HepG2 (cell line): ENCODE measurements at regions not wholly inside any gene's neighbourhood (a gene's known extent, or its start where the extent isn't known, plus 50 kb on each side); places are given as distances from the start of the nearest gene placed in this dataset.

Experiments used
- ATAC-seq: fragments of 200-7000 bp; cut with Tn5 transposase; 3 replicates; pipeline ENCODE4 v1.9.1; 2020; ENCODE audit warnings: mild to moderate bottlenecking, moderate library complexity
- BruUV-seq: library from RNA; stranded (reverse); fragments of 400-500 nt; replicated peaks from 2 replicates; lab custom pipeline; 2021; lab: Mats Ljungman, UMichigan
- CTCF ChIA-PET: fragments of 300-600 bp; formaldehyde crosslinking; extraction: SDS; loops from one replicate; lab custom pipeline; 2021; ENCODE audit warnings: low total read pairs, inconsistent platforms, low intra/inter-chr PET ratio; lab: Yijun Ruan, JAX
- POLR2A ChIA-PET: fragments of 350-600 bp; sonication (Branson Sonifier 250); formaldehyde crosslinking; loops from one replicate; lab custom pipeline; 2020; ENCODE audit warnings: antibody characterized with exemption, inconsistent platforms; lab: Yijun Ruan, JAX
- DNase-seq: peaks from one replicate; pipeline ENCODE4 v3.0.0-alpha.2; 2015; ENCODE audit warnings: low spot score
- FAIRE-seq: peaks from 3 replicates; lab custom pipeline; 2011; peaks lifted over from hg19 to GRCh38; lab: Jason Lieb, UNC
- H2AFZ ChIP-seq: one replicate; pipeline ENCODE4 v1.6.1; 2011; ENCODE audit warnings: low read length, inconsistent platforms
- H3K27ac ChIP-seq: fragments of 300-600 bp; 3 replicates; pipeline ENCODE4 v1.8.0; 2011; ENCODE audit warnings: mixed run types, mild to moderate bottlenecking, mixed read lengths, low read length, inconsistent platforms; ENCODE audit not compliant: insufficient read depth; ENCODE audit errors: extremely low read length
- H3K27me3 ChIP-seq, 2 experiments: fragments of 200-600 bp in 1 of 2; 2 replicates in 1 of 2; 3 replicates in 1 of 2; pipeline versions ENCODE4 v1.6.0 to v1.8.0; 2011; ENCODE audit warnings: low read length in 2 of 2, mild to moderate bottlenecking in 2 of 2, moderate library complexity in 2 of 2, inconsistent platforms in 1 of 2; ENCODE audit not compliant: insufficient read depth in 2 of 2, control insufficient read depth in 1 of 2
- H3K36me3 ChIP-seq, 2 experiments: fragments of 200-600 bp in 1 of 2; replicated peaks in 1 of 2; 2 replicates in 1 of 2; 3 replicates in 1 of 2; pipeline versions ENCODE4 v1.5.1 to v1.8.0; 2011; ENCODE audit warnings: low read length in 2 of 2, inconsistent platforms in 1 of 2; ENCODE audit not compliant: insufficient read depth in 2 of 2, control insufficient read depth in 1 of 2
- H3K4me1 ChIP-seq: 2 replicates; pipeline ENCODE4 v1.5.1; 2012; ENCODE audit warnings: low read length, inconsistent platforms; ENCODE audit not compliant: insufficient read depth
- H3K4me2 ChIP-seq: 2 replicates; pipeline ENCODE4 v1.6.0; 2011; ENCODE audit warnings: low read depth, low read length, inconsistent platforms
- H3K4me3 ChIP-seq, 3 experiments: fragments of 200-600 bp in 1 of 3; sonication (generic), shearing (Covaris generic) in 1 of 3; replicated peaks in 1 of 3; 2 replicates each; pipeline ENCODE4 v1.5.1; 2011 to 2016; ENCODE audit warnings: low read length in 3 of 3, inconsistent platforms in 2 of 3, low read depth in 2 of 3, mild to moderate bottlenecking in 2 of 3, control low read depth in 1 of 3, mixed read lengths in 1 of 3; ENCODE audit not compliant: insufficient read depth in 1 of 3
- H3K79me2 ChIP-seq: one replicate; pipeline ENCODE4 v1.6.1; 2011; ENCODE audit warnings: low read length, inconsistent platforms; ENCODE audit not compliant: insufficient read depth
- H3K9ac ChIP-seq: 2 replicates; pipeline ENCODE4 v1.6.0; 2011; ENCODE audit warnings: mild to moderate bottlenecking, low read depth, low read length, inconsistent platforms; ENCODE audit not compliant: insufficient read depth
- H3K9me3 ChIP-seq: 2 replicates; pipeline ENCODE4 v1.5.1; 2012; ENCODE audit warnings: mild to moderate bottlenecking, low read length
- H4K20me1 ChIP-seq: 2 replicates; pipeline ENCODE4 v1.6.0; 2011; ENCODE audit warnings: inconsistent platforms, mild to moderate bottlenecking, low read length, moderate library complexity; ENCODE audit not compliant: insufficient read depth
- ATF7 ChIP-seq, 2 experiments: fragments of 450-650 bp in 1 of 2; sonication (generic) in 1 of 2; formaldehyde crosslinking in 1 of 2; IDR thresholded peaks; 2 replicates each; pipeline versions ENCODE4 v1.4.0 to v1.6.1; 2016 to 2020; ENCODE audit warnings: antibody characterized with exemption in 1 of 2, mild to moderate bottlenecking in 1 of 2, missing genetic modification reagents in 1 of 2
- CEBPB ChIP-seq: IDR thresholded peaks from 2 replicates; pipeline ENCODE4 v1.6.1; 2011; ENCODE audit warnings: low read depth, low read length, improper control_type of control experiment, borderline replicate concordance
- FOXJ3 ChIP-seq: sonication (generic); formaldehyde crosslinking; IDR thresholded peaks from 2 replicates; pipeline ENCODE4 v1.4.0; 2020; ENCODE audit warnings: missing genetic modification reagents, mild to moderate bottlenecking, borderline replicate concordance
- MAFF ChIP-seq: IDR thresholded peaks from 2 replicates; pipeline ENCODE4 v1.6.1; 2011; ENCODE audit warnings: low read depth, low read length, improper control_type of control experiment
- MAFK ChIP-seq, 2 experiments: IDR thresholded peaks in 1 of 2; conservative IDR thresholded peaks in 1 of 2; 2 replicates each; pipeline ENCODE4 v1.6.1; 2011; ENCODE audit warnings: improper control_type of control experiment in 2 of 2, low read length in 2 of 2
- ZNF737 ChIP-seq: sonication (generic); formaldehyde crosslinking; IDR thresholded peaks from 2 replicates; pipeline ENCODE4 v1.5.0; 2020; ENCODE audit warnings: missing genetic modification reagents, mild to moderate bottlenecking, borderline replicate concordance
- WGBS: methylation state at CpG from one replicate; pipeline ENCODE4 v1.1.6; 2017; ENCODE audit warnings: low lambda C conversion rate; 5-methylcytosine and 5-hydroxymethylcytosine counted together
- in situ Hi-C: cut with HindIII; loops from 2 replicates; pipeline ENCODE4 v1.10.0; 2017; ENCODE audit warnings: low pct_unique_long_range_greater_than_20kb; ENCODE audit not compliant: extremely low pct_ligation_motif_present
- intact Hi-C: fragments of 100-400 bp; cut with micrococcal nuclease; formaldehyde crosslinking; loops from one replicate; pipeline ENCODE4 v1.10.0; 2022; ENCODE audit not compliant: unreplicated experiment

GRCh38 chr18:40415821-40416220 lies 1539.2 kb upstream of the PIK3C3 start:
- Histone ChIP-seq H3K36me3 (no peaks in the 10 kb centered on the region), H3K4me3 (no peak overlapping the region), H2AFZ (no peak overlapping the region), H3K79me2 (no peaks in the 10 kb centered on the region), H4K20me1 (no peaks in the 10 kb centered on the region), H3K9ac (no peak overlapping the region), H3K27me3 (no peaks in the 10 kb centered on the region), H3K4me1 (no peaks in the 10 kb centered on the region), H3K4me2 (no peak overlapping the region), H3K27ac (no peak overlapping the region), H3K9me3 (no peaks in the 10 kb centered on the region)
- ATAC-seq = no peak
- TF ChIP-seq ZNF737 = no peak
- TF ChIP-seq MAFK (conservative IDR thresholded peaks at IDR 0.05 in 1 of 2, IDR thresholded peaks at IDR 0.05 in 1 of 2; ENCODE audit: low read length in 2 of 2) = peak; percentile 69 to 87
- peak; percentile 75 for TF ChIP-seq MAFF
- WGBS = 11% methylated on average over 3 of the region's 3 CpGs
- in situ Hi-C loops (no loop called here), intact Hi-C loops (no loop called here)
- BruUV-seq = no TSS peak
- DNase-seq = no peak
- FAIRE-seq = no peak
- ChIA-PET POLR2A (no interaction called here), CTCF (no interaction called here)

GRCh38 chr18:40415176-40415791 lies 1539.8 kb upstream of the PIK3C3 start:
- intact Hi-C loops = no loop called here
- BruUV-seq = no TSS peak

More at GRCh38 chr18:40415176-40415791, 1539.8 kb upstream of the PIK3C3 start:
- no peaks in the 10 kb centered on the region for H3K4me1 ChIP-seq
- ChIA-PET CTCF (no interaction called here), POLR2A (no interaction called here)
- in situ Hi-C loops = no loop called here
- H3K27ac ChIP-seq = no peak overlapping the region
- no peaks in the 10 kb centered on the region for H3K27me3 ChIP-seq
- no peak overlapping the region for H3K4me3 ChIP-seq
- H4K20me1 ChIP-seq = no peaks in the 10 kb centered on the region
- H3K79me2 ChIP-seq = no peaks in the 10 kb centered on the region
- H3K4me2 ChIP-seq = no peak overlapping the region
- H2AFZ ChIP-seq = no peak overlapping the region
- DNase-seq (no peak), FAIRE-seq (no peak), ATAC-seq (no peak)
- H3K36me3 ChIP-seq = no peaks in the 10 kb centered on the region
- no peaks in the 10 kb centered on the region for H3K9me3 ChIP-seq
- TF ChIP-seq FOXJ3 (CRISPR knock-in tag) = no peak
- TF ChIP-seq ATF7 (IDR thresholded peaks at IDR 0.05) = 0 out of 2 replicates have a peak, but pooled peaks have one; percentile 46
- TF ChIP-seq ATF7 (CRISPR knock-in tag; IDR thresholded peaks at IDR 0.05) = no peak
- 0 out of 2 replicates have a peak, but pooled peaks have one; percentile 2 for TF ChIP-seq CEBPB
- 0% methylated on average over 3 of the region's 3 CpGs for WGBS
- no peak overlapping the region for H3K9ac ChIP-seq
